ENCODE measurements at regions not wholly inside any gene's neighbourhood (a gene's known extent, or its start where the extent isn't known, plus 50 kb on each side); places are given as distances from the start of the nearest gene placed in this dataset.

GRCh38 chr2:34099377-34099776 is 500.3 kb upstream of the FAM98A start:
- TF ChIP-seq POLR2A (IDR thresholded peaks at IDR 0.05) (no peak), CTCF (IDR thresholded peaks at IDR 0.05) (no peak)
